ENCODE measurements at regions not wholly inside any gene's neighbourhood (a gene's known extent, or its start where the extent isn't known, plus 50 kb on each side); places are given as distances from the start of the nearest gene placed in this dataset.

- TF ChIP-seq CTCF (IDR thresholded peaks at IDR 0.05; ENCODE audit: insufficient read depth, low read length) = no peak
- no peak for TF ChIP-seq REST (IDR thresholded peaks at IDR 0.05; ENCODE audit: insufficient replicate concordance, low read depth)
- TF ChIP-seq GABPA (IDR thresholded peaks at IDR 0.05; ENCODE audit: low read depth) = no peak
- TF ChIP-seq POLR2AphosphoS5 (IDR thresholded peaks at IDR 0.05; ENCODE audit: low read depth) = no peak
These were observed 486.7 kb upstream of the SALL1 start for GRCh38 chr16:51637770-51638094.

Data from HL-60 (cell line).